HepG2 (cell line): ENCODE measurements at regions not wholly inside any gene's neighbourhood (a gene's known extent, or its start where the extent isn't known, plus 50 kb on each side); places are given as distances from the start of the nearest gene placed in this dataset.
"Not testable (repeated sequence)": the region's sequence is repeated elsewhere in the genome, so short reads cannot be mapped to it uniquely, and the experiment has no call there.

Experiments used
- ATAC-seq: fragments of 200-7000 bp; cut with Tn5 transposase; 3 replicates; pipeline ENCODE4 v1.9.1; 2020; ENCODE audit warnings: mild to moderate bottlenecking, moderate library complexity
- BruUV-seq: library from RNA; stranded (reverse); fragments of 400-500 nt; replicated peaks from 2 replicates; lab custom pipeline; 2021; lab: Mats Ljungman, UMichigan
- CTCF ChIA-PET: fragments of 300-600 bp; formaldehyde crosslinking; extraction: SDS; loops from one replicate; lab custom pipeline; 2021; ENCODE audit warnings: low total read pairs, inconsistent platforms, low intra/inter-chr PET ratio; lab: Yijun Ruan, JAX
- POLR2A ChIA-PET: fragments of 350-600 bp; sonication (Branson Sonifier 250); formaldehyde crosslinking; loops from one replicate; lab custom pipeline; 2020; ENCODE audit warnings: antibody characterized with exemption, inconsistent platforms; lab: Yijun Ruan, JAX
- DNase-seq: peaks from one replicate; pipeline ENCODE4 v3.0.0-alpha.2; 2015; ENCODE audit warnings: low spot score
- FAIRE-seq: peaks from 3 replicates; lab custom pipeline; 2011; peaks lifted over from hg19 to GRCh38; lab: Jason Lieb, UNC
- H2AFZ ChIP-seq: one replicate; pipeline ENCODE4 v1.6.1; 2011; ENCODE audit warnings: low read length, inconsistent platforms
- H3K27ac ChIP-seq: fragments of 300-600 bp; 3 replicates; pipeline ENCODE4 v1.8.0; 2011; ENCODE audit warnings: mixed run types, mild to moderate bottlenecking, mixed read lengths, low read length, inconsistent platforms; ENCODE audit not compliant: insufficient read depth; ENCODE audit errors: extremely low read length
- H3K27me3 ChIP-seq, 2 experiments: fragments of 200-600 bp in 1 of 2; 2 replicates in 1 of 2; 3 replicates in 1 of 2; pipeline versions ENCODE4 v1.6.0 to v1.8.0; 2011; ENCODE audit warnings: low read length in 2 of 2, mild to moderate bottlenecking in 2 of 2, moderate library complexity in 2 of 2, inconsistent platforms in 1 of 2; ENCODE audit not compliant: insufficient read depth in 2 of 2, control insufficient read depth in 1 of 2
- H3K36me3 ChIP-seq, 2 experiments: fragments of 200-600 bp in 1 of 2; replicated peaks in 1 of 2; 2 replicates in 1 of 2; 3 replicates in 1 of 2; pipeline versions ENCODE4 v1.5.1 to v1.8.0; 2011; ENCODE audit warnings: low read length in 2 of 2, inconsistent platforms in 1 of 2; ENCODE audit not compliant: insufficient read depth in 2 of 2, control insufficient read depth in 1 of 2
- H3K4me1 ChIP-seq: 2 replicates; pipeline ENCODE4 v1.5.1; 2012; ENCODE audit warnings: low read length, inconsistent platforms; ENCODE audit not compliant: insufficient read depth
- H3K4me2 ChIP-seq: 2 replicates; pipeline ENCODE4 v1.6.0; 2011; ENCODE audit warnings: low read depth, low read length, inconsistent platforms
- H3K4me3 ChIP-seq, 3 experiments: fragments of 200-600 bp in 1 of 3; sonication (generic), shearing (Covaris generic) in 1 of 3; replicated peaks in 1 of 3; 2 replicates each; pipeline ENCODE4 v1.5.1; 2011 to 2016; ENCODE audit warnings: low read length in 3 of 3, inconsistent platforms in 2 of 3, low read depth in 2 of 3, mild to moderate bottlenecking in 2 of 3, control low read depth in 1 of 3, mixed read lengths in 1 of 3; ENCODE audit not compliant: insufficient read depth in 1 of 3
- H3K79me2 ChIP-seq: one replicate; pipeline ENCODE4 v1.6.1; 2011; ENCODE audit warnings: low read length, inconsistent platforms; ENCODE audit not compliant: insufficient read depth
- H3K9ac ChIP-seq: 2 replicates; pipeline ENCODE4 v1.6.0; 2011; ENCODE audit warnings: mild to moderate bottlenecking, low read depth, low read length, inconsistent platforms; ENCODE audit not compliant: insufficient read depth
- H3K9me3 ChIP-seq: 2 replicates; pipeline ENCODE4 v1.5.1; 2012; ENCODE audit warnings: mild to moderate bottlenecking, low read length
- H4K20me1 ChIP-seq: 2 replicates; pipeline ENCODE4 v1.6.0; 2011; ENCODE audit warnings: inconsistent platforms, mild to moderate bottlenecking, low read length, moderate library complexity; ENCODE audit not compliant: insufficient read depth
- ATF7 ChIP-seq, 2 experiments: fragments of 450-650 bp in 1 of 2; sonication (generic) in 1 of 2; formaldehyde crosslinking in 1 of 2; IDR thresholded peaks; 2 replicates each; pipeline versions ENCODE4 v1.4.0 to v1.6.1; 2016 to 2020; ENCODE audit warnings: antibody characterized with exemption in 1 of 2, mild to moderate bottlenecking in 1 of 2, missing genetic modification reagents in 1 of 2
- CREB1 ChIP-seq, 2 experiments: fragments of 450-650 bp in 1 of 2; IDR thresholded peaks; 2 replicates each; pipeline ENCODE4 v1.6.1; 2016 to 2017; ENCODE audit warnings: control low read depth in 1 of 2, mild to moderate bottlenecking in 1 of 2, missing compliant biosample characterization in 1 of 2, missing genetic modification characterization in 1 of 2
- DNMT1 ChIP-seq: sonication (generic); formaldehyde crosslinking; IDR thresholded peaks from 2 replicates; pipeline ENCODE4 v1.5.1; 2020; ENCODE audit warnings: mild to moderate bottlenecking, missing genetic modification reagents
- FOXK2 ChIP-seq: fragments of 450-650 bp; IDR thresholded peaks from 2 replicates; pipeline ENCODE4 v1.6.1; 2016
- NRL ChIP-seq: sonication (generic); formaldehyde crosslinking; IDR thresholded peaks from 2 replicates; pipeline ENCODE4 v1.5.0; 2020; ENCODE audit warnings: missing genetic modification reagents, mild to moderate bottlenecking, moderate library complexity, borderline replicate concordance
- PHB2 ChIP-seq: fragments of 450-650 bp; IDR thresholded peaks from 2 replicates; pipeline ENCODE4 v1.6.1; 2018; ENCODE audit not compliant: partially characterized antibody
- PLRG1 ChIP-seq: fragments of 450-650 bp; conservative IDR thresholded peaks from 2 replicates; pipeline ENCODE4 v1.6.1; 2016
- SOX6 ChIP-seq, 2 experiments: fragments of 450-650 bp in 1 of 2; sonication (generic) in 1 of 2; formaldehyde crosslinking in 1 of 2; IDR thresholded peaks; 2 replicates each; pipeline versions ENCODE4 v1.4.0 to v1.6.1; 2017 to 2020; ENCODE audit warnings: antibody characterized with exemption in 1 of 2, mild to moderate bottlenecking in 1 of 2, missing genetic modification reagents in 1 of 2
- ZNF281 ChIP-seq: sonication (generic); formaldehyde crosslinking; IDR thresholded peaks from 2 replicates; pipeline ENCODE4 v1.4.0; 2020; ENCODE audit warnings: missing genetic modification reagents, borderline replicate concordance
- ZNF704 ChIP-seq: sonication (generic); formaldehyde crosslinking; IDR thresholded peaks from 2 replicates; pipeline ENCODE4 v1.8.1; 2023; ENCODE audit warnings: mild to moderate bottlenecking, inconsistent platforms, moderate library complexity, missing genetic modification reagents, borderline replicate concordance
- ZNF800 ChIP-seq: sonication (generic); formaldehyde crosslinking; IDR thresholded peaks from 2 replicates; pipeline ENCODE4 v1.4.0; 2020; ENCODE audit warnings: missing genetic modification reagents
- WGBS: methylation state at CpG from one replicate; pipeline ENCODE4 v1.1.6; 2017; ENCODE audit warnings: low lambda C conversion rate; 5-methylcytosine and 5-hydroxymethylcytosine counted together
- in situ Hi-C: cut with HindIII; loops from 2 replicates; pipeline ENCODE4 v1.10.0; 2017; ENCODE audit warnings: low pct_unique_long_range_greater_than_20kb; ENCODE audit not compliant: extremely low pct_ligation_motif_present
- intact Hi-C: fragments of 100-400 bp; cut with micrococcal nuclease; formaldehyde crosslinking; loops from one replicate; pipeline ENCODE4 v1.10.0; 2022; ENCODE audit not compliant: unreplicated experiment

- H2AFZ ChIP-seq; H3K4me1 ChIP-seq; H4K20me1 ChIP-seq; CTCF ChIA-PET; H3K79me2 ChIP-seq; intact Hi-C loops; H3K4me3 ChIP-seq; H3K27ac ChIP-seq; H3K36me3 ChIP-seq; FAIRE-seq; BruUV-seq; DNase-seq; H3K4me2 ChIP-seq; H3K27me3 ChIP-seq; ATAC-seq; POLR2A ChIA-PET; in situ Hi-C loops; H3K9ac ChIP-seq; TF ChIP-seq ATF7, CREB1 (CRISPR knock-in tag; IDR thresholded peaks at IDR 0.05): not testable (repeated sequence)
- H3K9me3 ChIP-seq, result peaks cover 100% of the 10 kb centered on the region
- WGBS, result 29% methylated on average over 17 of the region's 17 CpGs
- TF ChIP-seq ATF7 (IDR thresholded peaks at IDR 0.05) (peak; percentile 73), CREB1 (IDR thresholded peaks at IDR 0.05) (peak; percentile 80), FOXK2 (0 out of 2 replicates have a peak, but pooled peaks have one; percentile 2)
Measured at GRCh38 chr2:89795530-89795929, 1104.1 kb downstream of the RPIA start.

GRCh38 chr2:89797320-89798038 is 1106.0 kb downstream of the RPIA start:
- H2AFZ ChIP-seq, result no peak overlapping the region
- ChIA-PET CTCF (no interaction called here), POLR2A (no interaction called here)
- DNase-seq (no peak), FAIRE-seq (no peak), ATAC-seq (no peak)
- in situ Hi-C loops (no loop called here), intact Hi-C loops (no loop called here)
- WGBS, result 26% methylated on average over 15 of the region's 15 CpGs
- no peaks in the 10 kb centered on the region for H3K27me3 ChIP-seq
- BruUV-seq, result no TSS peak
- no peaks in the 10 kb centered on the region for H4K20me1 ChIP-seq
- no peaks in the 10 kb centered on the region for H3K36me3 ChIP-seq
- peaks cover 100% of the 10 kb centered on the region for H3K9me3 ChIP-seq
- no peak overlapping the region for H3K9ac ChIP-seq
- H3K4me1 ChIP-seq, result no peaks in the 10 kb centered on the region
- no peak overlapping the region for H3K4me2 ChIP-seq
- H3K4me3 ChIP-seq, result no peak overlapping the region
- H3K79me2 ChIP-seq, result no peaks in the 10 kb centered on the region
- no peak overlapping the region for H3K27ac ChIP-seq
- TF ChIP-seq PLRG1, result peak; percentile 94; the same call in 1 of the 2 replicates
- TF ChIP-seq SOX6 (IDR thresholded peaks at IDR 0.05), result 0 out of 2 replicates have a peak, but pooled peaks have one; percentile 39
- no peak for TF ChIP-seq SOX6 (CRISPR knock-in tag; IDR thresholded peaks at IDR 0.05)
- TF ChIP-seq ZNF281 (CRISPR knock-in tag), result no peak
- TF ChIP-seq NRL (CRISPR knock-in tag), result no peak
- TF ChIP-seq ZNF800 (CRISPR knock-in tag), result no peak
- TF ChIP-seq ZNF704, result no peak
- TF ChIP-seq PHB2, result peak; percentile 14
- TF ChIP-seq DNMT1 (CRISPR knock-in tag), result no peak
